ENCODE measurements at regions not wholly inside any gene's neighbourhood (a gene's known extent, or its start where the extent isn't known, plus 50 kb on each side); places are given as distances from the start of the nearest gene placed in this dataset.

- Mint-ChIP-seq H3K4me1 (no peaks in the 10 kb centered on the region), H3K27ac (no peak overlapping the region), H3K27me3 (peaks cover 2% of the 10 kb centered on the region), H3K9me3 (ENCODE audit: insufficient read depth) (no peaks in the 10 kb centered on the region), H3K4me3 (no peak overlapping the region)
- Histone ChIP-seq H3K27me3 (replicated peaks in 1 of 4; ENCODE audit: control extremely low read depth in 1 of 4, control insufficient read depth in 3 of 4, insufficient read depth in 4 of 4, low read length in 3 of 4) (no peaks in the 10 kb centered on the region), H3K4me2 (replicated peaks; ENCODE audit: low read depth, low read length, poor library complexity, severe bottlenecking) (no peak overlapping the region), H3K9ac (ENCODE audit: low read length) (no peak overlapping the region), H3K79me2 (ENCODE audit: control insufficient read depth, insufficient read depth, low read length) (no peaks in the 10 kb centered on the region), H3K27ac (ENCODE audit: low read length in 2 of 2) (no peak overlapping the region), H2AFZ (ENCODE audit: insufficient read depth, low read depth, low read length, poor library complexity, severe bottlenecking) (no peak overlapping the region), H4K20me1 (ENCODE audit: control insufficient read depth, insufficient read depth, low read length, poor library complexity, severe bottlenecking) (no peaks in the 10 kb centered on the region), H3K4me3 (ENCODE audit: control extremely low read depth in 1 of 5, extremely low read depth in 1 of 5, insufficient read depth in 1 of 5, low read depth in 2 of 5, low read length in 4 of 5) (no peak overlapping the region), H3K36me3 (replicated peaks in 1 of 2; ENCODE audit: control extremely low read depth in 1 of 2, control insufficient read depth in 1 of 2, extremely low read depth in 1 of 2, insufficient read depth in 2 of 2, low read length in 1 of 2) (no peaks in the 10 kb centered on the region), H3K4me1 (ENCODE audit: control insufficient read depth in 2 of 2, insufficient read depth in 2 of 2, low read length in 2 of 2) (no peaks in the 10 kb centered on the region), H3K9me3 (ENCODE audit: control extremely low read depth in 1 of 3, control insufficient read depth in 2 of 3, insufficient read depth in 1 of 3, low read length in 2 of 3) (no peaks in the 10 kb centered on the region)
- ChIA-PET CTCF (no interaction called here), POLR2A (no interaction called here)
- no peak for TF ChIP-seq CTCF (IDR thresholded peaks at IDR 0.05)
- no peak for TF ChIP-seq EZH2 (IDR thresholded peaks at IDR 0.05; ENCODE audit: borderline replicate concordance, insufficient read depth, low read depth, low read length, poor library complexity, severe bottlenecking)
- intact Hi-C loops (cut with micrococcal nuclease), result no loop called here
- DNase-seq (no peak), ATAC-seq (ENCODE audit: low read depth) (no peak)
- WGBS (ENCODE audit: insufficient coverage), result 83% methylated on average over 13 of the region's 17 CpGs
Measured at GRCh38 chr11:134640971-134641968, 229.2 kb upstream of the B3GAT1 start.

- Histone ChIP-seq H3K36me3 (replicated peaks in 1 of 2; ENCODE audit: control extremely low read depth in 1 of 2, control insufficient read depth in 1 of 2, extremely low read depth in 1 of 2, insufficient read depth in 2 of 2, low read length in 1 of 2) (no peaks in the 10 kb centered on the region), H2AFZ (ENCODE audit: insufficient read depth, low read depth, low read length, poor library complexity, severe bottlenecking) (no peak overlapping the region), H3K27ac (ENCODE audit: low read length in 2 of 2) (no peak overlapping the region), H3K9ac (ENCODE audit: low read length) (no peak overlapping the region), H3K27me3 (replicated peaks in 1 of 4; ENCODE audit: control extremely low read depth in 1 of 4, control insufficient read depth in 3 of 4, insufficient read depth in 4 of 4, low read length in 3 of 4) (no peaks in the 10 kb centered on the region), H3K79me2 (ENCODE audit: control insufficient read depth, insufficient read depth, low read length) (no peaks in the 10 kb centered on the region), H3K4me3 (ENCODE audit: control extremely low read depth in 1 of 5, extremely low read depth in 1 of 5, insufficient read depth in 1 of 5, low read depth in 2 of 5, low read length in 4 of 5) (no peak overlapping the region), H3K4me1 (ENCODE audit: control insufficient read depth in 2 of 2, insufficient read depth in 2 of 2, low read length in 2 of 2) (no peaks in the 10 kb centered on the region), H4K20me1 (ENCODE audit: control insufficient read depth, insufficient read depth, low read length, poor library complexity, severe bottlenecking) (no peaks in the 10 kb centered on the region), H3K4me2 (replicated peaks; ENCODE audit: low read depth, low read length, poor library complexity, severe bottlenecking) (no peak overlapping the region), H3K9me3 (ENCODE audit: control extremely low read depth in 1 of 3, control insufficient read depth in 2 of 3, insufficient read depth in 1 of 3, low read length in 2 of 3) (no peaks in the 10 kb centered on the region)
- no peak overlapping the region for H3K27ac Mint-ChIP-seq
- 89% methylated on average over 5 of the region's 5 CpGs for WGBS (ENCODE audit: insufficient coverage)
- no peak for DNase-seq
- ChIA-PET CTCF (no interaction called here), POLR2A (no interaction called here)
- peaks cover 2% of the 10 kb centered on the region for H3K27me3 Mint-ChIP-seq
- no peak for TF ChIP-seq EZH2 (IDR thresholded peaks at IDR 0.05; ENCODE audit: borderline replicate concordance, insufficient read depth, low read depth, low read length, poor library complexity, severe bottlenecking)
- no peak for TF ChIP-seq CTCF (IDR thresholded peaks at IDR 0.05)
- ATAC-seq (ENCODE audit: low read depth), result no peak
- H3K9me3 Mint-ChIP-seq (ENCODE audit: insufficient read depth), result no peaks in the 10 kb centered on the region
- H3K4me3 Mint-ChIP-seq, result no peak overlapping the region
- intact Hi-C loops (cut with micrococcal nuclease), result no loop called here
- no peaks in the 10 kb centered on the region for H3K4me1 Mint-ChIP-seq
Measured at GRCh38 chr11:134640536-134640935, 228.5 kb upstream of the B3GAT1 start.
